Cardiac muscle cell (in vitro differentiated cells and primary cell): ENCODE measurements at regions not wholly inside any gene's neighbourhood (a gene's known extent, or its start where the extent isn't known, plus 50 kb on each side); places are given as distances from the start of the nearest gene placed in this dataset.

Experiments used
- DNase-seq, 2 donors: peaks; one replicate each; pipeline versions ENCODE4 v3.0.0 to v3.0.0-alpha.2; 2010 to 2017; ENCODE audit warnings: low read depth in 1 of 2, low spot score in 1 of 2
- H3K27ac ChIP-seq: fragments of 200-600 bp; sonication (generic); 2 replicates; pipeline ENCODE4 v1.5.1; 2016
- H3K27me3 ChIP-seq: fragments of 200-600 bp; sonication (generic); 2 replicates; pipeline ENCODE4 v1.6.0; 2016; ENCODE audit warnings: control low read depth
- H3K36me3 ChIP-seq: fragments of 200-600 bp; sonication (generic); 2 replicates; pipeline ENCODE4 v1.5.1; 2016; ENCODE audit warnings: control low read depth
- H3K4me1 ChIP-seq: fragments of 200-600 bp; sonication (generic); 2 replicates; pipeline ENCODE4 v1.8.1; 2017; ENCODE audit warnings: low read depth, mild to moderate bottlenecking, mixed run types
- H3K4me3 ChIP-seq: fragments of 200-600 bp; sonication (generic); 2 replicates; pipeline ENCODE4 v1.5.1; 2016; ENCODE audit warnings: mild to moderate bottlenecking
- H3K9me3 ChIP-seq: fragments of 200-600 bp; sonication (generic); 2 replicates; pipeline ENCODE4 v1.5.1; 2017; ENCODE audit warnings: low read depth, mild to moderate bottlenecking, control low read depth
- TF ChIP-seq, protein P1 (sequence below): IDR thresholded peaks from 2 replicates; pipeline ENCODE4 v1.5.1; 2012; ENCODE audit warnings: low read depth, mild to moderate bottlenecking, low read length

- no peaks in the 10 kb centered on the region for H3K36me3 ChIP-seq
- H3K27me3 ChIP-seq: no peaks in the 10 kb centered on the region
- DNase-seq: no peak
- TF ChIP-seq, protein P1, sequence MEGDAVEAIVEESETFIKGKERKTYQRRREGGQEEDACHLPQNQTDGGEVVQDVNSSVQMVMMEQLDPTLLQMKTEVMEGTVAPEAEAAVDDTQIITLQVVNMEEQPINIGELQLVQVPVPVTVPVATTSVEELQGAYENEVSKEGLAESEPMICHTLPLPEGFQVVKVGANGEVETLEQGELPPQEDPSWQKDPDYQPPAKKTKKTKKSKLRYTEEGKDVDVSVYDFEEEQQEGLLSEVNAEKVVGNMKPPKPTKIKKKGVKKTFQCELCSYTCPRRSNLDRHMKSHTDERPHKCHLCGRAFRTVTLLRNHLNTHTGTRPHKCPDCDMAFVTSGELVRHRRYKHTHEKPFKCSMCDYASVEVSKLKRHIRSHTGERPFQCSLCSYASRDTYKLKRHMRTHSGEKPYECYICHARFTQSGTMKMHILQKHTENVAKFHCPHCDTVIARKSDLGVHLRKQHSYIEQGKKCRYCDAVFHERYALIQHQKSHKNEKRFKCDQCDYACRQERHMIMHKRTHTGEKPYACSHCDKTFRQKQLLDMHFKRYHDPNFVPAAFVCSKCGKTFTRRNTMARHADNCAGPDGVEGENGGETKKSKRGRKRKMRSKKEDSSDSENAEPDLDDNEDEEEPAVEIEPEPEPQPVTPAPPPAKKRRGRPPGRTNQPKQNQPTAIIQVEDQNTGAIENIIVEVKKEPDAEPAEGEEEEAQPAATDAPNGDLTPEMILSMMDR: no peak
- peaks cover 8% of the 10 kb centered on the region for H3K4me1 ChIP-seq
- no peak overlapping the region for H3K27ac ChIP-seq
- H3K4me3 ChIP-seq: no peak overlapping the region
- H3K9me3 ChIP-seq: no peaks in the 10 kb centered on the region
These were observed 154.3 kb upstream of the B3GAT1 start for GRCh38 chr11:134566311-134566710.

GRCh38 chr11:134565343-134565891 is 153.4 kb upstream of the B3GAT1 start:
- Histone ChIP-seq H3K9me3 (no peaks in the 10 kb centered on the region), H3K27me3 (no peaks in the 10 kb centered on the region), H3K4me3 (no peak overlapping the region), H3K4me1 (peaks cover 8% of the 10 kb centered on the region), H3K27ac (no peak overlapping the region), H3K36me3 (no peaks in the 10 kb centered on the region)
- DNase-seq: no peak
- TF ChIP-seq, protein P1: no peak

DNA sequence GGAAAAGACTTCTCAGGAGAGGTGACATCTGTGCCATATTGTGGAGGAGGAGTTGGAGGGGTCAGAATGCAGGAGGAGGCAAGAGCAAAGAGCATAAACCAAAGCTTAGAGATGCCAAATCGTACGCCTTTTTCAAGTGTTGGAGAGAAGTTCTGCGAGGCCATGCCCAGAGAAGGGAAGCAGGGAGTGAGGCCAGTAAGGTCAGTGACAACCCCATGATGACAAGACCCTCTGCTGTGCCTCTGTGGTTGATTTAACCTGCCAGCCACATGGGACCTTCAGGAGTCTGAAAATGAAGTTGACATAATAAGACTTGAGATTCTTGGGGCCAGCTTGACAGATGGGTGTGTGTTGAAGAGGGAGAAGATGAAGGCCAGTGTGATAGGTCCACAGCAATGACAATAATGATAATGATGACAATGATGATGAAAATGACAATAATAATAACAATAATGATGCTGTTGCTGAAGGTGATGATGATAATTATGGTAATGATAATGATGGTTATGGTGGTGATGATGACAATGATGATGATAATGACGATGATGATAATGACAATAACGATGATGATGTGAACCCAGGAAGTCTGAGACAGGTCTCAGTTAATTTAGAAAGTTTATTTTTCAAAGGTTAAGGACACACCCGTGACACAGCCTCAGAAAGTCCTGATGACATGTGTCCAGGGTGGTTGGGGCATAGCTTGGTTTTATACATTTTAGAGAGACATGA is 152.6 kb upstream of the B3GAT1 start:
- no peaks in the 10 kb centered on the region for H3K36me3 ChIP-seq
- H3K4me1 ChIP-seq: peaks cover 8% of the 10 kb centered on the region
- H3K4me3 ChIP-seq: no peak overlapping the region
- H3K27ac ChIP-seq: no peak overlapping the region
- H3K27me3 ChIP-seq: no peaks in the 10 kb centered on the region
- TF ChIP-seq, protein P1: no peak
- H3K9me3 ChIP-seq: no peaks in the 10 kb centered on the region
- no peak for DNase-seq

DNA sequence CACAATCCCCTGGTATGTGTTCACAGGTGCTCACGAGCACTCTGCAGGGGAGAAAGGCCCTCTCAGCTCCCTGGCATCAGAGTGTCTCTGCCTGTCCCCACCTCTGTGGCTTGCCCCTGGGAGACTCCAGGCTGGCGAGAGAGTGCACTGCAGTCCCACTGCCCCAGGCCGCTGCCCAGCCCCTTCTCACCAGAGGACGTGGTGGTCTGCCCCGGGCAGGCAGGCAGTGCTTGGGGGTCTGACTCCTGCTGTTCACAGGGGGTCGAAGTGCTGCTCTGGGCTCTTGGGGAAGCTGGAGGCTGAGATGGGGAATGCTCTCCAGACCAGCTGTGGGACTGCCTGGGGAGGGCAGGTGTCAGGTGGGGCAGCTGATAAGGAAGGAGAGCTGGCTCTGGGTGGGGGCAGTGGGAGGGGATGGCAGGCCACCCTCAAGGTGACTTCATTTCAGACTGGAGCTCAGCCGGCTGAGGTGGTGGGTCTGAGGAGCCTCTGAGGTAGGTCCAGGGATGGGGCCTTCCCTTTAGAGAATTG is 151.0 kb upstream of the B3GAT1 start:
- H3K9me3 ChIP-seq: no peaks in the 10 kb centered on the region
- no peaks in the 10 kb centered on the region for H3K27me3 ChIP-seq
- peaks cover 8% of the 10 kb centered on the region for H3K4me1 ChIP-seq
- H3K36me3 ChIP-seq: no peaks in the 10 kb centered on the region
- TF ChIP-seq, protein P1: no peak
- no peak overlapping the region for H3K4me3 ChIP-seq
- H3K27ac ChIP-seq: no peak overlapping the region
- DNase-seq: no peak

DNA sequence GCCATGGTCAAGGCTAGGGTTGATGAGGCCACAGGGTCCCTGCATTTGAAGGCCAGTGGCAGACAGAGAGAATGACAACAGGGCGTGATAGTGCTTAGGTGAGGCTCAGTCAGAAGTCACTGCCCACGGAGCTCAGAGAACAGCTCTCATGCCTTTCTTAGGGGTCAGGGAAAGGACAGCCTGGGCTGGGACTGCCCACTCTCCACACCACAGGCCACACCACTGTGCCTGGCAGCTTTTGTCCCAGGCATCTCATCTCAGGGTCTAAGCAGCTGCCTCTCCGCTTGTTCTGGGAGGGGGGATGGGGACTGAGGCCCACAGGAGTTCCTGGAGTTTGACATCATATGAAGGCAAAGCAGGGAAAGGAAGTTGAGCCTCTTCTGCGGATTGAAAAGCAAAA is 150.2 kb upstream of the B3GAT1 start:
- TF ChIP-seq, protein P1: no peak

More for the DNA sequence above, 150.2 kb upstream of the B3GAT1 start:
- H3K36me3 ChIP-seq: no peaks in the 10 kb centered on the region
- H3K27ac ChIP-seq: no peak overlapping the region
- peaks cover 8% of the 10 kb centered on the region for H3K4me1 ChIP-seq
- DNase-seq: peak in 1 of 2 donors; percentile 42
- no peaks in the 10 kb centered on the region for H3K27me3 ChIP-seq
- H3K4me3 ChIP-seq: no peak overlapping the region
- H3K9me3 ChIP-seq: no peaks in the 10 kb centered on the region
